GM21737 (cell line): ENCODE measurements at regions not wholly inside any gene's neighbourhood (a gene's known extent, or its start where the extent isn't known, plus 50 kb on each side); places are given as distances from the start of the nearest gene placed in this dataset.

Source experiments
- ATAC-seq: cut with Tn5 transposase; IDR thresholded peaks from one replicate; pipeline ENCODE4 v1.9.1; 2021; ENCODE audit warnings: mild to moderate bottlenecking, moderate library complexity; ENCODE audit not compliant: unreplicated experiment

DNA sequence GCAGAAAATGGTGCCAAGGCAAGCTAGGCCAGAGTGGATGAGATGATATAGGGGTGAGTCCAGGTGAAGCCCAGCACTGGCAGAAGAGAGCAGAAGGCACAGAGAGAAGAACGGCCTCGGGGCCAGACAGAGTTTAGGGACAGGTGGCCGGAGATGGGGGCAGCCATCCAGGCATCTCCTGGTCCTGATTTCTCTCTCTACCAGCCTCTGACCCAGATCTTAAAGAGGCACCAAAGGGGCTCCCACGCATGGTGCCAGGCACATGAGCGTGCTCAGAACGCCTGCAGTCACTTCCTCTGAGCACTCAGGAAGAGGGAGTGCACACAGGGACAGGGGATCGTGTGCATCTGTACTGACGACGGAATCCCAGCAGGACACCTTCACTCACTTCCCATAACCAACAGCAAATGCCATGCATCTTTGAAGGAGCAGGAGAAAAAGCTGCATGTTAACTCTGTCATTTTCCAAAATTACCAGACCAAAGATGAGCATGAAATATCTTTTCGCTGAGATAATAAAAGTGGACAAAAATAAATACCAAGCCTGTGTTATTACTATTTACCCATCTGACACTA is 427.8 kb upstream of the MYT1L start:
- ATAC-seq = no peak

GRCh38 chr2:2757764-2758163 is 426.7 kb upstream of the MYT1L start:
- ATAC-seq = no peak

DNA sequence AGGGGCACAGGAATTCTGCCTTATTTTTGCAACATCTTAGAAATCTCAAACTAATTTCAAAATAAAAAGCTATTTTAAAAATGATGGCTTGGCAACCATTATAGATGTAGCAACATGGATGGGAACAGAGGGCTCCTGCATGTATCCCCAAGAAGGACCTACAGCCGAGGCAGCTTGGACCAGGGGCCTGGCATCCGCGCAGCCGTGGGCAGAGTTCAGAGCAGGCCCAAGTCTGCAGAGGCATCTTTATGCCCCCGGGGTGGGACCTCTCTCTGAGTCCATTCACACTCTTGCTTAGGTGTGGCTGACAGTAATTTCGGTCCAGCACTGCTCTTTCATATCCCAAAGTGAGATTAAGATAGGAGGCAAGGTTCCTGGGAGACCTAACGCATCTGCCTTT is 425.8 kb upstream of the MYT1L start:
- no peak for ATAC-seq

- ATAC-seq = no peak
These were observed 424.9 kb upstream of the MYT1L start for GRCh38 chr2:2755990-2756389.

DNA sequence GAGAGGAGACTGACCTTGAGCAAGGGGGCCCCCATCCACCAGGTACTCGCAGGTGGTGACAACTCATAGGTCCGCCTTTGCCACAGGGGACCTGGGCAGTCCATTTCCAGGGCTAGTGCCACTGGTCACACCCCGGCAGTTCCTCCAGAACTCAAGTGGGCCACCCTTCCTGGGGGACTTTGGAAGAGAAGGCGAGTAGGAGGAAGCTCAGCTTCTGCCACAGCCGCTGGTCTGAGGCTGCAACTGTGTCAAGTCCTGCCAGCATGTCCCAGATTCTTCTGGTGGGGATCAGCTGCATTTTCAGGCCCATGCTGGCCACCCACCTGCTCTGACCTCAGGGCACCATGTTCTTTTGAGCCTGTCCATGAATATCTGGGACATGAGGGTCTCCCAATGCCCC is 423.9 kb upstream of the MYT1L start:
- ATAC-seq = no peak

DNA sequence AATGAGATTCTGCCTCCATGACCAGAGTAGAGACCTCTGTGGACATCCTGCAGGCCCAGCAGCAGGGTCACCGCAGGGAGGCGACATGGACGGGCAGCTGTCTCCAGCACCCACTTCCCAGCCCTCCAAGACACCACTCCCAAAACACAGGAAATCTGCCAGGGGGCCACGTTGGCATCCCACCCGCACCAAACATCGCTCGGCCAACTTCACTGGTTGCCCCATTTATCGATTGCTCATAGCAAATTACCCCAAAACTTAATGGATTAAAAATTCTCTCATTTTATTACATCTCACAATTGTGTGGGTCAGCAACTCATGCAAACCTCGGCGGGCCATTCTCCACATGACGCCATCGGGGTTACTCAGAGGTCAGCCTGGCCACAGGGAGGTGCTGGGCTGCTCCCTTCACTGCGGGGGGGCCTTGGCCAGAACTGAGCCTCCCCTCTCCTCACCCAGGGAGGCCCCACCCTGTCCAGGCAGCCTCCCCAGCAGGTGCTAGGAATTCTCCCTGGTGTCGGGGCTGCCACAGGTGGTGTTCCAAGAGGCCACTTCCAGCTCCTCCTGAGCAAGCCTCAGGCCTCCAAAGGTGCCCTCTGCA is 420.7 kb upstream of the MYT1L start:
- no peak for ATAC-seq

GRCh38 chr2:2750867-2751714 is 420.0 kb upstream of the MYT1L start:
- ATAC-seq = no peak

- ATAC-seq = no peak
These were observed 418.1 kb upstream of the MYT1L start for GRCh38 chr2:2749206-2749598.

- ATAC-seq = no peak
These were observed 417.5 kb upstream of the MYT1L start for GRCh38 chr2:2748399-2749205.

DNA sequence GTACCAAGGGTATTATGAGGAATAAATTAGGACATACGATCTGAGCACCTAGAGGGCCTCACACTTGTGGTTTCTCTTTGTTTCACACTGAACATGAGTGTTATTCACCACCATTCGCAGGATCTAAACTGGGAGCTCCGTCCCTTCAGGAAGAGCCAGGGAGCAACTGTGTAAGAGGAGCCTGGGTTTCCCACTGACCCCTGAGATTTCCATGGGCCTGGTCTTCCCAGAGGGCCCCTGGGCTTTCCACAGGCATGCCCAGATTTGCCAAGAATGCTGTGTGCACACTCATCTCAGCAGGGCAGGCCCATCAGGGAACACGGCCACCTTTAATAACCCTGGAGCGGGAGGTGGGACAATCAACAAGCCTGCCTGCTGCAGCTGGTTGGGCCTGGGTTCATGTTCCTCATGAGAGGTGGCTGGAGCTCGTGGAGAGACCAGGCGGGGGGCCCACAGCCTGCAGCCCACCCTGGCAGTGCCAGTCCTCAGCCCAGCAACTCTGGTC is 416.8 kb upstream of the MYT1L start:
- no peak for ATAC-seq

DNA sequence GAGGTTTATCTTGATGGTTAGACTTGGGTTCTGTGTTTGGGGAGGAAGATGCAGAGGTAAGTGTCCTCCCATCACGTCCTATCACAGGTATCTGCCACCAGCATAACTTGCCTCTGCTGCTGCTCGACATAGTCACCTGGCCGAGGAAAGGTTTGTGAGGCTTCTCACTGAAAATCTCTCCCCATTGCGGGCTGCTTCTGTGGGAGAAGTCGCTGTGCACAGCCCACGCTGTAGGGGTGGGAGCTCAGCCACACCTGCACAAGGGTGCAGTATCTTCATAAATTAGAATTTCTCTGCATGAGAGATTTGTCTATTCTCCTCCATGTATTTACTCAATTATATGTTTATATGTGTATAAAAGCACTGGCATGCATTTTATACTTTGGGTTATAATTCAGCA is 415.7 kb upstream of the MYT1L start:
- no peak for ATAC-seq

GRCh38 chr2:2744958-2745715 is 414.1 kb upstream of the MYT1L start:
- no peak for ATAC-seq

DNA sequence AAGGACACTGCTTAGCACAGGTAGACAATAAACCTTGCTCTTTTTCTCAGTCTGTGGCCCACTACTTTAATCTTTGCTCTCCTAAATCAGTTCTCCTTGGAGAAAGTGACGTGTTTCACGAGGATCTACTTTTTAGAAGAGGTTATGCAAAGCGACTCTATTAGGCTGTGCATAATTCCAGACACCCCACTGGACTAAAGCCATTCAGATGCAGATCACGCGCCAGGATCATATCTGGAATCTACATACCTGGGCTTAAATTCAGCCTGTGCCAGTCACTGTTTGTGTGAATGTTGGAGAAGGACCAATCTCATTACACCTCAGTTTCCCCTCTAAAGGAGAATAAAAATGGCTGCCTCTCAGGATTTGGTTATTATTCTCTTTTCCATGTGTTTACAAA is 413.0 kb upstream of the MYT1L start:
- no peak for ATAC-seq

DNA sequence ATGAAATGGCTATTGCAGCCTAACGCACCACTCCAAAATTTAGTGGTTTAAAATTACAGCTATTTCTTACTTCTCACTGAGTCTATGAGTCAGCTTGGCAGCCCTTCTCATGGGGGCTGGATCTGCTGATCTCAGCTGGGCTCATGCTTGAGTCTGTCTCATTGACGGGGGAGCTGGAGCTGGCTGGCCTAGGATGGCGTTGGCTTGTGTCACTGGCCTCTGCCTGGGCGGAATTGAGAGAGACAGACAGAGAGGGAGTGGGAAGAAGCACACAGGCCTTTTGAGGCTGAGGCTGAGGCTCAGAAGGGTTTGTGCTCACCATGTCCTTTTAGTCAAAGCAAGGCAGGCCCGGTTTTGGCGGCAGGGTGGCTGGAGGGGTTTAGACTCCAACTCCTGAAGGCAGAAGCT is 412.1 kb upstream of the MYT1L start:
- ATAC-seq = no peak

- no peak for ATAC-seq
These were observed 411.7 kb upstream of the MYT1L start for GRCh38 chr2:2742726-2743125.

DNA sequence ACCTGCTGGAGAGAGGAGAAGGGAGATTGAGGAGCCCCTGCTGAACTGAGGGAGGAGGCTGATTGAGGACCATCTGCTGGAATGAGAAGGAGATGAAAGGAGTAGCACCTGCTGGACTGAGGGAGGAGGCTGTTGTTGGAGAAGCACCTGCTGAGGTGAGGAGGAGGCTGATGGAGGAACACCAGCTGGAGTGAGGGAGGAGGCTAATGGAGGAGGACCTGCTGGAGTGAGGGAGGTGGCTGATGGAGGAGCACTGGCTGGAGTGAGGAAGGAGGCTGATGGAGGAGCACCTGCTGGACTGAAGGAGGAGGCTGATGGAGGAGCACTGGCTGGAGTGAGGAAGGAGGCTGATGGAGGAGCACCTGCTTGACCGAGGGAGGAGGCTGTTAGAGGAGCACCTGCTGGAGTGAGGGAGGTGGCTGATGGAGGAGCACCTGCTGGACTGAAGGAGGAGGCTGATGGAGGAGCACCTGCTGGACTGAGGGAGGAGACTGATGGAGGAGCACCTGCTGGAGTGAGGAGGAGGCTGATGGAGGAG is 409.2 kb upstream of the MYT1L start:
- no peak for ATAC-seq

- ATAC-seq = no peak
These were observed 408.2 kb upstream of the MYT1L start for GRCh38 chr2:2739231-2739795.

- ATAC-seq = no peak
These were observed 407.6 kb upstream of the MYT1L start for GRCh38 chr2:2738684-2739083.

DNA sequence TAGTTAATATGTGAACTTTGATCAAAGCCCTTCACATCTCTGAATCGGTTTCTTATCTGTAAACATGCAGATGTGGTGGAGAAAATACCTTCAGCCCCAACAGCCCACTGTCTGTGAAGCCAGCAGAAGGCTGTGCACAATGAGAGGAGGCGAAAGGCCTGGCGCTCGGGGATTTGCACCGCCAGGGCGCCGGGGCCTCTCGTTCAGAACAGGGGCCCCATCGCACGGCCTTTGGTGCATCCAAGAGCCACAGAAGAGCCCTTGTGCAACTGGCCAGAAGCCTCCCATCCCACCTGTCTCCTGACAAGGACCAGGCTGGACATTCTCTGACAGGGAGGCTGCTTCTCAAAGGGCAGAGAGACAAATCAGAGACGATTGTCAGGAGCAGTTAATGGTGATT is 407.2 kb upstream of the MYT1L start:
- ATAC-seq = no peak

GRCh38 chr2:2735041-2735440 is 404.0 kb upstream of the MYT1L start:
- no peak for ATAC-seq
